SK-N-DZ (cell line): ENCODE measurements at regions not wholly inside any gene's neighbourhood (a gene's known extent, or its start where the extent isn't known, plus 50 kb on each side); places are given as distances from the start of the nearest gene placed in this dataset.

Experiments used
- DNase-seq: peaks from one replicate; pipeline ENCODE4 v3.0.0-alpha.2; 2015; ENCODE audit warnings: low spot score

GRCh38 chr3:131151-131888 lies 65.2 kb upstream of the CHL1 start:
- DNase-seq: no peak

GRCh38 chr3:132378-132777 lies 64.2 kb upstream of the CHL1 start:
- no peak for DNase-seq

- DNase-seq: no peak
These were observed 63.7 kb upstream of the CHL1 start for GRCh38 chr3:132904-133303.

GRCh38 chr3:140748-141330 lies 55.7 kb upstream of the CHL1 start:
- no peak for DNase-seq
